DOHH2 (cell line): ENCODE measurements at regions not wholly inside any gene's neighbourhood (a gene's known extent, or its start where the extent isn't known, plus 50 kb on each side); places are given as distances from the start of the nearest gene placed in this dataset.

Source experiments
- H3F3A ChIP-seq: fragments of 200-600 bp; sonication (generic), shearing (Covaris generic); 2 replicates; pipeline ENCODE4 v1.6.0; 2016; ENCODE audit warnings: antibody characterized with exemption, mild to moderate bottlenecking; ENCODE audit not compliant: control insufficient read depth, insufficient read depth
- H3K27ac ChIP-seq: fragments of 200-600 bp; sonication (generic); 2 replicates; pipeline ENCODE4 v1.5.1; 2014; ENCODE audit warnings: low read depth, mild to moderate bottlenecking, low read length, moderate library complexity
- H3K27me3 ChIP-seq: fragments of 200-600 bp; sonication (generic); 2 replicates; pipeline ENCODE4 v1.6.1; 2014; ENCODE audit warnings: mild to moderate bottlenecking, low read length, mixed read lengths; ENCODE audit not compliant: control insufficient read depth
- H3K36me3 ChIP-seq: fragments of 200-600 bp; sonication (generic); 2 replicates; pipeline ENCODE4 v1.6.1; 2014; ENCODE audit warnings: mild to moderate bottlenecking, low read length, moderate library complexity, mixed read lengths; ENCODE audit not compliant: control insufficient read depth
- H3K4me1 ChIP-seq: fragments of 200-600 bp; sonication (generic); 2 replicates; pipeline ENCODE4 v1.6.1; 2014; ENCODE audit warnings: mild to moderate bottlenecking, low read length, mixed read lengths; ENCODE audit not compliant: control insufficient read depth
- H3K4me2 ChIP-seq: fragments of 200-600 bp; sonication (generic); 2 replicates; pipeline ENCODE4 v1.6.0; 2014; ENCODE audit warnings: mild to moderate bottlenecking, low read length, moderate library complexity
- H3K4me3 ChIP-seq: fragments of 200-600 bp; sonication (generic); 2 replicates; pipeline ENCODE4 v1.5.1; 2014; ENCODE audit warnings: mild to moderate bottlenecking, low read length, mixed read lengths
- H3K79me2 ChIP-seq: fragments of 200-600 bp; sonication (generic); 2 replicates; pipeline ENCODE4 v1.6.1; 2014; ENCODE audit warnings: mild to moderate bottlenecking, low read length, mixed read lengths; ENCODE audit not compliant: control insufficient read depth
- H3K9me2 ChIP-seq: fragments of 200-600 bp; sonication (generic); replicated peaks from 2 replicates; pipeline ENCODE4 v1.6.1; 2014; ENCODE audit warnings: mild to moderate bottlenecking, low read length, mixed read lengths; ENCODE audit not compliant: control insufficient read depth
- H3K9me3 ChIP-seq: fragments of 200-600 bp; sonication (generic); 2 replicates; pipeline ENCODE4 v1.6.1; 2014; ENCODE audit warnings: antibody characterized with exemption, low read length, mixed read lengths; ENCODE audit not compliant: control insufficient read depth, insufficient read depth
- H4K20me1 ChIP-seq: fragments of 200-600 bp; sonication (generic); 2 replicates; pipeline ENCODE4 v1.6.0; 2014; ENCODE audit warnings: low read depth, mild to moderate bottlenecking, antibody characterized with exemption, low read length, moderate library complexity; ENCODE audit not compliant: control insufficient read depth, insufficient read depth
- EZH2phosphoT487 ChIP-seq: fragments of 200-600 bp; sonication (generic); IDR thresholded peaks from 2 replicates; pipeline ENCODE4 v1.6.1; 2017; ENCODE audit warnings: borderline replicate concordance, mild to moderate bottlenecking, antibody characterized with exemption, low read length, moderate library complexity, mixed read lengths
- TF ChIP-seq, protein P1 (sequence below): fragments of 200-600 bp; sonication (generic); IDR thresholded peaks from one replicate; pipeline ENCODE4 v1.5.1; 2014; ENCODE audit warnings: antibody characterized with exemption, mild to moderate bottlenecking, low read depth, low read length; ENCODE audit not compliant: poor library complexity, severe bottlenecking

GRCh38 chr1:10908266-10908665 is 104.2 kb upstream of the TARDBP start:
- no peak overlapping the region for H3K27ac ChIP-seq
- H3K79me2 ChIP-seq: no peaks in the 10 kb centered on the region
- H3K4me1 ChIP-seq: peaks cover 10% of the 10 kb centered on the region
- H3K9me3 ChIP-seq: no peaks in the 10 kb centered on the region
- H3K9me2 ChIP-seq: no peaks in the 10 kb centered on the region
- H3K27me3 ChIP-seq: peaks cover 27% of the 10 kb centered on the region
- no peaks in the 10 kb centered on the region for H3K36me3 ChIP-seq
- no peak overlapping the region for H3K4me3 ChIP-seq
- no peak for TF ChIP-seq EZH2phosphoT487
- TF ChIP-seq, protein P1, sequence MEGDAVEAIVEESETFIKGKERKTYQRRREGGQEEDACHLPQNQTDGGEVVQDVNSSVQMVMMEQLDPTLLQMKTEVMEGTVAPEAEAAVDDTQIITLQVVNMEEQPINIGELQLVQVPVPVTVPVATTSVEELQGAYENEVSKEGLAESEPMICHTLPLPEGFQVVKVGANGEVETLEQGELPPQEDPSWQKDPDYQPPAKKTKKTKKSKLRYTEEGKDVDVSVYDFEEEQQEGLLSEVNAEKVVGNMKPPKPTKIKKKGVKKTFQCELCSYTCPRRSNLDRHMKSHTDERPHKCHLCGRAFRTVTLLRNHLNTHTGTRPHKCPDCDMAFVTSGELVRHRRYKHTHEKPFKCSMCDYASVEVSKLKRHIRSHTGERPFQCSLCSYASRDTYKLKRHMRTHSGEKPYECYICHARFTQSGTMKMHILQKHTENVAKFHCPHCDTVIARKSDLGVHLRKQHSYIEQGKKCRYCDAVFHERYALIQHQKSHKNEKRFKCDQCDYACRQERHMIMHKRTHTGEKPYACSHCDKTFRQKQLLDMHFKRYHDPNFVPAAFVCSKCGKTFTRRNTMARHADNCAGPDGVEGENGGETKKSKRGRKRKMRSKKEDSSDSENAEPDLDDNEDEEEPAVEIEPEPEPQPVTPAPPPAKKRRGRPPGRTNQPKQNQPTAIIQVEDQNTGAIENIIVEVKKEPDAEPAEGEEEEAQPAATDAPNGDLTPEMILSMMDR: no peak
- H3K4me2 ChIP-seq: no peak overlapping the region
- no peaks in the 10 kb centered on the region for H4K20me1 ChIP-seq
- no peaks in the 10 kb centered on the region for H3F3A ChIP-seq

DNA sequence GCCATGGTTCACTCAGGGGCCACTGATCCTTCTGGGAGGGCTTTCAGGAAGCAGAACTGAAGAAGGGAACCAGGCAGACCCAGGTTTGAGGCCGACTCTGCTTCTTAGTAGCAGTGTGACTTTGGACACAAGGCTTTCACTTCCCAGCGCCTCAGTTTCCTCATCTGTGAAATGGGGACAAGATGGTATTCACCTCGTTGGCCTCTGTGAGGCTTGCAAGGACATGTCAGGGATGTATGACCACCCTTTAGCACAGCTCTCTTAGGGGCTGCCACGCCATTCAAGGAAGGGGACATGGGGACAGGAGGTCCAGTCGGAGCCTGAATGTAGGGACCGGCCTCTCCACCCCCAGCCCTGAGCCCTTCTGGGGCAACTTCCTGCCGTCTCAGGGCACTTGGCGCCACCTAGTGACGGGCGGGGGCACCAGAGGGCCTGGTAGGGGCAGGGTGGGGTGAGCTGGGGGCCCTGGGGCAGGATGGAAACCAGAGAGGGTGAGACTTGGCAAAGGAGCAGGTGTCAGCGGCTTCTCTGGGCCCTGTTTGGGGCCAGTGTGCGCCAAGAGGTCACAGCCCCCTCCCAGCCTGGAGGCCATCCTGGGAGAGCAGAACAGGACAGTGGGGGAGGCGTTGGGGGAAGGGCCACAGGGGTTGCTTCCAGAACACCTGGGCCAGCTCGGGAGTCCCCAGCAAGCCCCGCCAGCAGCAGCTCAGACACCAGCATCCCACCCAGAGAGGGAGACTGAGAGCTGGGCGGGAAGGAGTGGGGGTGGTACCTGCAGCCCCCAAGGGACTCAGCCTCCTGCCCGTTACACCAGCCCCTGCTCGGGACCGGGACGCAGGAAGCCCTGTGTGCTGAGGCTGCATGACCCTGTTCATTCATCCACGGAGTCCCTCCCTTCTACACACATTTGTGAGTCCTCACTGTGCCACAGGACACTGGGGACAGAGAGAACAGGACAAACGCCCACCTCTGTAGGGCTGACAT is 102.5 kb upstream of the TARDBP start:
- Histone ChIP-seq H3K9me2 (no peaks in the 10 kb centered on the region), H3K9me3 (no peaks in the 10 kb centered on the region), H3K79me2 (no peaks in the 10 kb centered on the region), H3K27me3 (peaks cover 13% of the 10 kb centered on the region; the same call in 1 of the 2 replicates), H3K4me1 (peaks cover 7% of the 10 kb centered on the region), H3K4me2 (no peak overlapping the region), H3K27ac (no peak overlapping the region), H3F3A (no peaks in the 10 kb centered on the region), H3K4me3 (no peak overlapping the region), H4K20me1 (no peaks in the 10 kb centered on the region), H3K36me3 (no peaks in the 10 kb centered on the region)
- no peak for TF ChIP-seq EZH2phosphoT487
- TF ChIP-seq, protein P1: peak; percentile 95

- no peaks in the 10 kb centered on the region for H3K79me2 ChIP-seq
- peaks cover 7% of the 10 kb centered on the region for H3K4me1 ChIP-seq
- H4K20me1 ChIP-seq: no peaks in the 10 kb centered on the region
- no peaks in the 10 kb centered on the region for H3F3A ChIP-seq
- H3K27ac ChIP-seq: no peak overlapping the region
- TF ChIP-seq, protein P1: no peak
- no peak for TF ChIP-seq EZH2phosphoT487
- H3K27me3 ChIP-seq: peaks cover 8% of the 10 kb centered on the region; the same call in 1 of the 2 replicates
- no peaks in the 10 kb centered on the region for H3K9me2 ChIP-seq
- no peak overlapping the region for H3K4me2 ChIP-seq
- no peaks in the 10 kb centered on the region for H3K9me3 ChIP-seq
- H3K4me3 ChIP-seq: no peak overlapping the region
- H3K36me3 ChIP-seq: no peaks in the 10 kb centered on the region
These were observed 101.6 kb upstream of the TARDBP start for GRCh38 chr1:10910681-10911489.
